HK-2 (cell line): ENCODE measurements at regions not wholly inside any gene's neighbourhood (a gene's known extent, or its start where the extent isn't known, plus 50 kb on each side); places are given as distances from the start of the nearest gene placed in this dataset.
"Not testable (repeated sequence)": the region's sequence is repeated elsewhere in the genome, so short reads cannot be mapped to it uniquely, and the experiment has no call there.

Experiments
- DNase-seq: peaks from one replicate; pipeline ENCODE4 v3.0.0-alpha.2; 2018; ENCODE audit not compliant: unreplicated experiment

GRCh38 chr1:221527302-221527701 lies 214.6 kb downstream of the DUSP10 start:
- no peak for DNase-seq

GRCh38 chr1:221527886-221528624 lies 213.8 kb downstream of the DUSP10 start:
- DNase-seq = no peak

GRCh38 chr1:221530159-221530558 lies 211.7 kb downstream of the DUSP10 start:
- not testable (repeated sequence) for DNase-seq

- no peak for DNase-seq
These were observed 211.1 kb downstream of the DUSP10 start for GRCh38 chr1:221530791-221531190.

- DNase-seq = no peak
These were observed 209.7 kb downstream of the DUSP10 start for GRCh38 chr1:221532071-221532773.

- DNase-seq = no peak
These were observed 200.6 kb downstream of the DUSP10 start for GRCh38 chr1:221541296-221541695.

- DNase-seq = no peak
These were observed 198.3 kb downstream of the DUSP10 start for GRCh38 chr1:221543529-221544120.

GRCh38 chr1:221548942-221549341 lies 192.9 kb downstream of the DUSP10 start:
- DNase-seq = no peak

GRCh38 chr1:221549815-221550214 lies 192.1 kb downstream of the DUSP10 start:
- DNase-seq = no peak

- not testable (repeated sequence) for DNase-seq
These were observed 189.1 kb downstream of the DUSP10 start for GRCh38 chr1:221552792-221553191.

GRCh38 chr1:221555689-221556433 lies 186.0 kb downstream of the DUSP10 start:
- DNase-seq = no peak

- no peak for DNase-seq
These were observed 185.5 kb downstream of the DUSP10 start for GRCh38 chr1:221556435-221556834.

- no peak for DNase-seq
These were observed 184.9 kb downstream of the DUSP10 start for GRCh38 chr1:221557013-221557412.

- DNase-seq = no peak
These were observed 183.5 kb downstream of the DUSP10 start for GRCh38 chr1:221558396-221558795.

- no peak for DNase-seq
These were observed 182.0 kb downstream of the DUSP10 start for GRCh38 chr1:221559911-221560310.

GRCh38 chr1:221562542-221563475 lies 179.1 kb downstream of the DUSP10 start:
- no peak for DNase-seq

GRCh38 chr1:221563476-221563921 lies 178.4 kb downstream of the DUSP10 start:
- no peak for DNase-seq

GRCh38 chr1:221564891-221565290 lies 177.0 kb downstream of the DUSP10 start:
- DNase-seq = no peak

- no peak for DNase-seq
These were observed 176.2 kb downstream of the DUSP10 start for GRCh38 chr1:221565711-221566110.

- DNase-seq = no peak
These were observed 173.9 kb downstream of the DUSP10 start for GRCh38 chr1:221567859-221568507.
